NCI-H2029 treated with DMSO at 0.1 percent for 48 hours (cell line): ENCODE measurements at regions not wholly inside any gene's neighbourhood (a gene's known extent, or its start where the extent isn't known, plus 50 kb on each side); places are given as distances from the start of the nearest gene placed in this dataset.
A peak's percentile ranks its signal among the peaks of the same experiment; 100 is the strongest.
"Not testable (repeated sequence)": the region's sequence is repeated elsewhere in the genome, so short reads cannot be mapped to it uniquely, and the experiment has no call there.

Experiments
- DNase-seq: peaks from one replicate; lab custom pipeline; 2025; lab: John Stamatoyannopoulos, UW

GRCh38 chr1:30120245-30121000, 603.0 kb downstream of the MATN1 start:
- no peak for DNase-seq

GRCh38 chr1:30117685-30118084, 605.7 kb downstream of the MATN1 start:
- DNase-seq = no peak

DNA sequence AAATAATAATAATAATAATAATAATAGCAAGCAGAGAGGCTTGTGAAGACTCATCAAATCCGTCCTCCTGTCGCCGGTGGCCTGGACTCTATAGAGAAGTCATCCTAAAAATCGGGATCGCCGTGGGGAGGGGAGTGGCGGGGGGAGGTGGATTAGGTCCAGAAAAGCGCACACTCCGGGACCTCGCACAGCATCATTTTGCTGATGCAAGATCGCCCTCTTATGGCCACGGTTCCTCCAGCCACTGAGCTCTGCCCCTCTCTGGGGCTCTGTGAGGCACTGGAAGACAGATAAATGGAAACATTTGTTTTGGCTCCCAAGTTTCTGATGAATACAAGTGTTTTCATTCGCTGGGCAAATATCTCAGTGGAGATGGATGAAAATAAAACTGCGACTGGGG, 612.0 kb downstream of the MATN1 start:
- DNase-seq = peak; percentile 37

DNA sequence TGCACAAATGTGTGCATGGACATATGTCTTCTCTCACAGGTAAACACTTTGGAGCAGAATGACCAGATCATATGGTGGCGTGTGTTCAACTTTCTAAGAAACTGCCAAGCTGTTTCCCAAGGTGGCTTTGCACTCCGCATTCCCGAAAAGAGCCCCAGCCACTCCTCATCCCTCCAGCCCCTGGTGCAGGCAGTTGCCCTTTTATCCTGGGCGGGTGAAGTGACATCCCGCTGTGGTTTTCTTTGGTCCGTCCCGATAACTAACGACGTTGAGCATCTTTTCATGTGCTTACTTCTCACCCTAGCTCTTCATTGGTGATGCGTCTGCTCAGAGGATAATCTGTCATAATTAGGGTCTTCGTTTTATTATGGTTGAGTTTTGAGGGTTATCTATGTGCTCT, 612.5 kb downstream of the MATN1 start:
- no peak for DNase-seq

DNA sequence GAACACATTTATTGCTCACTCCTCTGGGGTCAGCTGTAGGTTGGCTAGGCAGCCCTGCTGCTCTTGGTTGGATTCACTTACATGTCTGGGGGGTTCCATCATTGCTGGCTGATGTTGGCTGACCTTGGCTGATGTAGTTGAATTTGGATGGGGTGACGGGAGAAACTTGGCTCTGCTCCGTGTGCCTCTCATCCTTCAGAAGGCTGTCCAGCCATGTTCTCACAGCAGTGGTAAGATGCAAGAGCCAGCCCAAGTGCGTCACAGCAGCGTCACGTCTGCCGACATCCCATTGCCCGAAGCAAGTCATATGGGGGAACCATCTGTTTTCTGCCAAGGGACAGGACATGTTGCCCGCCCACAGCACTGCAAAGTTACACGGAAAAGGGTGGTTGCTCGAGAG, 613.5 kb downstream of the MATN1 start:
- DNase-seq = no peak

DNA sequence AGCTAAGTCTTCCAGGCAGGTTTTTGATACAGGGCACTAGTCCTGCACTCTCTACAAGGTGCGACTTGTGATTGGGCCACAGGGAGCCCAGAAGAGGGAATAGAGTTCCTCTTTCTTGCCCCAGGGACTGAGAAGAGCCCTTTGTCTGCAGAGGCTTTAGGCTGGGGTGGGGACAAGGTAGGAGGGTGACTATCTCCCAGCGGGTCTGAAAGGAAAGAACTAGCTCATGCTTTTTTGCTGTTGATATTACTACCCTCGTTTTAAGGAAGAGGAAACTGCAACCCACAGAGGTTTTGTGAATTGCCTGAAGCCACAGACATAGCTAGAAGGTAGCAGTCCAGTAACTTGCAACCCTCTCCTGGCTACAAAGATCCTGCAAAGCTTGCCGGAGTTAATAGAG, 615.2 kb downstream of the MATN1 start:
- no peak for DNase-seq

GRCh38 chr1:30106125-30106524, 617.3 kb downstream of the MATN1 start:
- DNase-seq = no peak

DNA sequence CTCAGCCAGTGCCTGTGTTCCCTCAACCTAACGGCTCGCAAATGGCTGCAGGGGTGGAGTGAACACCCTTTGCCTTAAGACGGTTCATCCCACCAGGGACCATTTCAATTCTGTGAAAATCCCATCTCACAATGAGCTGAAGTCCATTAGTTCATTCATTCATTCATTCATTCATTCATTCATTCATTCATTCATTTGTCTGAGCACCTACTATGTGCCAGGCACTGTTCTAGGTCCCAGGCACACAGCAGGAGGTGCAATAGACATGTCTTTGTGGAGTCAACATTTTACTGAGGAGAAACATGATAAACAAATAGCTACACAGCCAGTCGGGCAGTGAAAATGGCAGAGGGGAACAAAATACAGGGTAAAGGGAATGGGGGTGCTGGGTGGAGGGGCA, 618.8 kb downstream of the MATN1 start:
- no peak for DNase-seq

DNA sequence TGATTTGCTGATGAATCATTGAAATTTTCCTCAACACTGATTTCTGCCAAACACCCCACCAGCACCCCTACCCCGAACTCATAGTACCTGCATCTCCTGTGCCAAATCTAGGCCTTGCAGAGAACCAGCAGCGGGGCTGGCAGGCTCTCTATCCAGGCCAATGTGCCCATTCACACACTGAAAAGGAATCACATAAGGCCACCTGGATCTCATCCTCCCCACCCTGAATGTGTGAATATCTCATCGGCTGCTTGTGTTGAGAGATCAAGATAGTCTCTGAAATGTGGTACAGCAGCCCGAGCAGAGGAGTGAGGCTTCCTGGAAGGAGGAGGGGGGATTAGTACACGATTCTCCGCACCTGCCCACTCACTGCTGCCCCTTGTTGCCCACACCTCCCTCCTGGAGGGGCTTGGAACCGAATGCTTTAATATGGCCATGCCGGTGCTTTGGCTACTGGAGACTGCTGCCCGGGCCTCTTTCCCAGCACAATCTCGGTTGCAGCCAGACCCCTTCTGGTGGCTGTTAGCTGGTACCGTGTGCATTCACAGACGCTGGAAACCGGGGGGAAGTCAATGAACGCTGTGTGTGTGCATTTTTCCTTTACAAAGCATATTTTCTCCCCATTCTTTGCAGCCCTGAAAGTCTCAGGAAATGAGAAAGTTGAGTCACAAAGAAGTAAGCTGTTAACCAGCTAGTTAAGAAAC, 619.5 kb downstream of the MATN1 start:
- no peak for DNase-seq

GRCh38 chr1:30102605-30103004, 620.8 kb downstream of the MATN1 start:
- DNase-seq = no peak

GRCh38 chr1:30101487-30102227, 621.7 kb downstream of the MATN1 start:
- no peak for DNase-seq

DNA sequence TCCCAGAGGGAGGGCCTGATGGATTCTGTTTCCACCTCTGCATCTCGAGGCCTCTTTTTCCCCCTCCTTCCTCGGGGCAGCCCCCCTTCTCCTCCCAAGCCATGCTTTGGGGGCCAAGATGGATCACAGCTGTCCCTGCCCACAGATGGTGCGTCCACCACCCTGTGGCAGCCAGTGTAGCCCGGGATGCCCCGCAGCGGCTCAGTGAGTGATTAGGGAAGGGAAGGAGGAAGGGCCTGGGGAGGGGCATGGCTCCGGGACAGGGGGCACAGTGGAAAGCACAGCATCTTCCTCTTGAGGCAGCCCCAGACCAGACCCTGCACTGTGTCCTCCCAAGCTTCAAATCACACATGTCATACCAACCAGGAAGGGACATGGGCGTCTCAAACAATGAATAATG, 622.4 kb downstream of the MATN1 start:
- no peak for DNase-seq

- DNase-seq = no peak
Measured at GRCh38 chr1:30100524-30100862, 622.9 kb downstream of the MATN1 start.

GRCh38 chr1:30099587-30100523, 623.5 kb downstream of the MATN1 start:
- DNase-seq = no peak

GRCh38 chr1:30097851-30098250, 625.5 kb downstream of the MATN1 start:
- not testable (repeated sequence) for DNase-seq

GRCh38 chr1:30095451-30096025, 627.8 kb downstream of the MATN1 start:
- DNase-seq = no peak

DNA sequence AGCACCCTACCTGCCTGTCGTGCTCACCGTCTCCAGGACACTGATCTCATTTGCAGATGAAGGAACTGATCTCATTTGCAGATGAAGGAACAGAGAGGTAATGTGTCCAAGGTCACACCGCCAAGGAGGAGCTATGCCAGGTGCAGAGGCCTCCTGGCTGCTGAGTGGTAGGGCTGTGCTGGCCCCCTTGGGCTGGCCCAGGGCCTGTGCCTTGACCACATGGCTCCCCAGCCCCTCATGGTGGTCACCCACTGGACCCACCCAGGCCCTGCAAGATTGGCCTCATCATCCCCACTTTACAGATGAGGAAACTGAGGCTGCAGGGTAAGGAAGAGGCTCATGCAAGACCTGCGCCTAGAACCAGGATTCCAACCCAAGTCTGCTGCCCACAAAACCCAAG, 628.3 kb downstream of the MATN1 start:
- no peak for DNase-seq

DNA sequence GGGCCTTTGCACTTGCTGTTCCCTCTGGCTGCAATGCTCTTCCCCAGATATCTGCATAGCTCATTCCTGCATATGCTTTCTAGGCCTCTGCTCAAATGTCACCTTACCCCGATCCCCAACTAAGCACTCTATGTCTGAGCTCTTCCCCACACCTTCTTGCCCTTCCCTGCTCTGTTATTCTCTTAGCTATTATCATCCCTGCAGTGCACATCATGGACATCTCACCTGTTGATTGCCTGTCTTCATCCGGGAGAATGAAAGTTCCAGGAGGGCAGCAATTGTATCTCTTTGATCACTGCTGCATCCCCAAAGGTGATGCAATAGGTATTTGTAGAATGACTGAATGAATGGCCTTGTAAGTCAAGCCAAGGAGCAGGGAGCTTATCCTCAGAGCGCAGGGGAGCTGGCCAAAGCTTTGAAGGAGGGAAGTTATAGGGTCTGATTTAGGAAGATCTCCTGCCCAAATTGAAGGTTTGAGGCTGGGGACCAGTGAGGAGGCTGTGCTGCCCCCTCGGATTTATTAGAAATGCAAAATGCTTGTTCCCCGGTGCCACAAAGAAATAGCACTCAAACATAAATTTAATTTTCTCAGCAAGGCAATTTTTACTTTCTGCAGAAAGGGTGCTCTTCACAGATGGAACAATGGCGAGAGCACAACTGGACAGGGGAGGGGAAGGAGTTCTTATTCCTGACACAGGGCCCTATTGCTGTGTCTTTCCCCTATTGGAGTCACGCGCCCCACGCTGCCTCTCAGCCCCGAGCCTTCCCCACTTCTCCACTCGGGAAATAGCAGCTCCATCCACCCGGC, 631.1 kb downstream of the MATN1 start:
- no peak for DNase-seq

- DNase-seq = no peak
Measured at GRCh38 chr1:30090162-30090820, 633.1 kb downstream of the MATN1 start.

GRCh38 chr1:30089024-30089430, 634.4 kb downstream of the MATN1 start:
- peak; percentile 93 for DNase-seq
